Breast epithelium (tissue), 4 donors: ENCODE measurements at regions not wholly inside any gene's neighbourhood (a gene's known extent, or its start where the extent isn't known, plus 50 kb on each side); places are given as distances from the start of the nearest gene placed in this dataset.

Experiments
- DNase-seq, 2 donors: peaks; one replicate each; pipeline ENCODE4 v3.0.0-alpha.2; 2019; ENCODE audit warnings: low spot score in 2 of 2
- H3K27ac ChIP-seq, 2 donors: fragments of 200-600 bp; sonication (generic) in 1 of 2; one replicate each; pipeline ENCODE4 v1.5.1; 2016 to 2019; ENCODE audit warnings: mild to moderate bottlenecking in 1 of 2
- H3K27me3 ChIP-seq, 2 donors: fragments of 200-600 bp; sonication (generic) in 1 of 2; one replicate each; pipeline versions ENCODE4 v1.5.1 to v1.6.0; 2017 to 2019; ENCODE audit warnings: control low read depth in 1 of 2, mild to moderate bottlenecking in 1 of 2
- H3K36me3 ChIP-seq: fragments of 200-600 bp; one replicate; pipeline ENCODE4 v1.5.1; 2019
- H3K4me1 ChIP-seq, 2 donors: fragments of 200-600 bp; sonication (generic); one replicate each; pipeline ENCODE4 v1.5.1; 2016 to 2019; ENCODE audit warnings: control low read depth in 1 of 2
- H3K4me3 ChIP-seq, 3 donors: fragments of 200-600 bp; sonication (generic); 1 replicate in 2 of 3; 2 replicates in 1 of 3; pipeline ENCODE4 v1.5.1; 2016 to 2019; ENCODE audit warnings: mild to moderate bottlenecking in 3 of 3, moderate library complexity in 2 of 3
- H3K9me3 ChIP-seq, 2 donors: fragments of 200-600 bp; sonication (generic) in 1 of 2; one replicate each; pipeline ENCODE4 v1.5.1; 2016 to 2019; ENCODE audit warnings: control low read depth in 1 of 2
- POLR2A ChIP-seq: fragments of 450-650 bp; IDR thresholded peaks from one replicate; pipeline ENCODE4 v1.6.1; 2016; ENCODE audit warnings: antibody characterized with exemption, mild to moderate bottlenecking, moderate library complexity
- POLR2AphosphoS5 ChIP-seq, 3 donors: sonication (generic); formaldehyde crosslinking; IDR thresholded peaks; one replicate each; pipeline ENCODE4 v1.6.1; 2017; ENCODE audit warnings: antibody characterized with exemption in 3 of 3
- intact Hi-C: fragments of 100-400 bp; cut with DNase I; formaldehyde crosslinking; loops from one replicate; pipeline ENCODE4 v1.15.1; 2023; ENCODE audit warnings: low total_unique reads
- TF ChIP-seq, protein P1 (sequence below), 3 donors: fragments of 450-650 bp; IDR thresholded peaks; one replicate each; pipeline ENCODE4 v1.5.1; 2016 to 2017; ENCODE audit warnings: antibody characterized with exemption in 3 of 3, mild to moderate bottlenecking in 3 of 3, moderate library complexity in 3 of 3

DNA sequence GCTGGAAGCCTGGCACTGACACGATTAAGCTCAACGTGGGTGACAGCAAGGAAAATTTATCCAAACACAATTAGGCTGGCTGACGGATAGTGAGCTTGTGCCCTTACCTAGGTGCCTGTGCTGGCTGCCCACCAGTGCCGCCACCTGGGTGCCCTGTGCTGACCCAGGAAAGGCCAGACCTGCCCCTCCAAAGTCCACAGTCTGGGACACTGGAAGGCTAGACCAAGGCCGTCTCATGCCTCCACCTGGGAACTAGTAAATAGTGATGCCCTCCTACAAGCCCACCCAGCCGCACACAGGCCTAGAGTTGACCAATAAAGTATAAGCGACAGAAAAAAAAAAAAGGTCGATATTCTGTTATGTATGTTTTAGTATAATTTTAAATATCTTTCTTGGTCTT is 142.6 kb upstream of the MCHR2 start:
- no peak for DNase-seq
- H3K36me3 ChIP-seq = no peaks in the 10 kb centered on the region
- no peak overlapping the region for H3K4me3 ChIP-seq
- H3K9me3 ChIP-seq = peaks cover 3 to 4% of the 10 kb centered on the region in 2 donors
- no peaks in the 10 kb centered on the region for H3K4me1 ChIP-seq
- no peak overlapping the region for H3K27ac ChIP-seq
- intact Hi-C loops = no loop called here
- no peaks in the 10 kb centered on the region for H3K27me3 ChIP-seq
- TF ChIP-seq, protein P1, sequence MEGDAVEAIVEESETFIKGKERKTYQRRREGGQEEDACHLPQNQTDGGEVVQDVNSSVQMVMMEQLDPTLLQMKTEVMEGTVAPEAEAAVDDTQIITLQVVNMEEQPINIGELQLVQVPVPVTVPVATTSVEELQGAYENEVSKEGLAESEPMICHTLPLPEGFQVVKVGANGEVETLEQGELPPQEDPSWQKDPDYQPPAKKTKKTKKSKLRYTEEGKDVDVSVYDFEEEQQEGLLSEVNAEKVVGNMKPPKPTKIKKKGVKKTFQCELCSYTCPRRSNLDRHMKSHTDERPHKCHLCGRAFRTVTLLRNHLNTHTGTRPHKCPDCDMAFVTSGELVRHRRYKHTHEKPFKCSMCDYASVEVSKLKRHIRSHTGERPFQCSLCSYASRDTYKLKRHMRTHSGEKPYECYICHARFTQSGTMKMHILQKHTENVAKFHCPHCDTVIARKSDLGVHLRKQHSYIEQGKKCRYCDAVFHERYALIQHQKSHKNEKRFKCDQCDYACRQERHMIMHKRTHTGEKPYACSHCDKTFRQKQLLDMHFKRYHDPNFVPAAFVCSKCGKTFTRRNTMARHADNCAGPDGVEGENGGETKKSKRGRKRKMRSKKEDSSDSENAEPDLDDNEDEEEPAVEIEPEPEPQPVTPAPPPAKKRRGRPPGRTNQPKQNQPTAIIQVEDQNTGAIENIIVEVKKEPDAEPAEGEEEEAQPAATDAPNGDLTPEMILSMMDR (IDR thresholded peaks at IDR 0.05) = no peak
- TF ChIP-seq POLR2AphosphoS5 (IDR thresholded peaks at IDR 0.05) (no peak), POLR2A (no peak)

DNA sequence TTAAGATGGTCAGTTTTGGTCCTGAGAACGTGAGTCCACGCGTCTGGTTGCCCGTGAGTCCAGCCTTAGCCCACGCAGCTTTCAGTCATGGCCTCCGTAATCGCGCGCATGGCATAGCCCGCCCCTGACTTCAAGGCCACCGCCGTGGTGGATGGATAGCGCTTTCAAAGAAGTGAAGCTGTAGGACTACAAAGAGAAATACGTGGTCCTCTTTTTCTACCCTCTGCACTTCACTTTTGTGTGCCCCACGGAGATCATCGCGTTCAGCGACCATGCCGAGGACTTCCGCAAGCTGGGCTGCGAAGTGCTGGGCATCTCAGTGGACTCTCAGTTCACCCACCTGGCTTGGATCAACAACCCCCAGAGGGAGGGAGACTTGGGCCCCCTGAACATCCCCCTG is 142.0 kb upstream of the MCHR2 start:
- TF ChIP-seq, protein P1 (IDR thresholded peaks at IDR 0.05) = no peak
- TF ChIP-seq POLR2A (no peak), POLR2AphosphoS5 (IDR thresholded peaks at IDR 0.05) (no peak)
- Histone ChIP-seq H3K9me3 (peaks cover 3 to 9% of the 10 kb centered on the region in 2 donors), H3K36me3 (no peaks in the 10 kb centered on the region), H3K4me1 (no peaks in the 10 kb centered on the region), H3K27me3 (no peaks in the 10 kb centered on the region), H3K4me3 (no peak overlapping the region), H3K27ac (no peak overlapping the region)
- no peak for DNase-seq
- intact Hi-C loops = no loop called here

- H3K27ac ChIP-seq = no peak overlapping the region
- peaks cover 7 to 15% of the 10 kb centered on the region in 2 donors for H3K9me3 ChIP-seq
- no peak overlapping the region for H3K4me3 ChIP-seq
- no peak for DNase-seq
- no peaks in the 10 kb centered on the region for H3K27me3 ChIP-seq
- no peaks in the 10 kb centered on the region for H3K4me1 ChIP-seq
- intact Hi-C loops = no loop called here
- no peaks in the 10 kb centered on the region for H3K36me3 ChIP-seq
- TF ChIP-seq, protein P1 (IDR thresholded peaks at IDR 0.05) = no peak
- TF ChIP-seq POLR2A (no peak), POLR2AphosphoS5 (IDR thresholded peaks at IDR 0.05) (no peak)
These were observed 140.7 kb upstream of the MCHR2 start for GRCh38 chr6:100134703-100135102.

GRCh38 chr6:100134297-100134696 is 140.3 kb upstream of the MCHR2 start:
- Histone ChIP-seq H3K27ac (no peak overlapping the region), H3K4me1 (no peaks in the 10 kb centered on the region), H3K36me3 (no peaks in the 10 kb centered on the region), H3K9me3 (peaks cover 7 to 15% of the 10 kb centered on the region in 2 donors), H3K4me3 (no peak overlapping the region), H3K27me3 (no peaks in the 10 kb centered on the region)
- TF ChIP-seq, protein P1 (IDR thresholded peaks at IDR 0.05) = no peak
- TF ChIP-seq POLR2AphosphoS5 (IDR thresholded peaks at IDR 0.05) (no peak), POLR2A (no peak)
- intact Hi-C loops = no loop called here
- DNase-seq = no peak

DNA sequence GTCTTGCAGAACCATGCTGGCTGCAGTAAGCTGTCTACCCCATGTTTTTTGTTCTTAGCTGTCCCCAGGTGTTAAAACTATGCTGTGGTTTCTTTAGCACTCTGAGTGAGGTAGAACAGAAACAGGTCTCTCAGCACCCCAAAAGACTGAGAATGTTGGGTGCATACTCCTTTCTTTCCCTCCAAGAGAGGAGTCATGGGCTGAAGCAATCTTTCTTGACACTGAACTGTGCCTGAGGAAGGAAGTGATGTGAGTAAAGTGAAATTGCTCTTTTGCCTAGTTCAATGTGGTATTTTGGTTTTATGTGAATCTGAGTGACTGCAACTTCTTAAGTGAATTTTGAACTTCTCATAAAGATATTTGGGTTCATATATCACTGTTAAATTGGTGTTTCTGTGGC is 138.0 kb upstream of the MCHR2 start:
- no peak overlapping the region for H3K4me3 ChIP-seq
- TF ChIP-seq POLR2AphosphoS5 (IDR thresholded peaks at IDR 0.05) (no peak), POLR2A (no peak)
- TF ChIP-seq, protein P1 (IDR thresholded peaks at IDR 0.05) = no peak
- no peak for DNase-seq
- H3K27ac ChIP-seq = no peak overlapping the region
- no peaks in the 10 kb centered on the region for H3K27me3 ChIP-seq
- H3K9me3 ChIP-seq = peaks cover 7 to 15% of the 10 kb centered on the region in 2 donors
- intact Hi-C loops = no loop called here
- H3K4me1 ChIP-seq = no peaks in the 10 kb centered on the region
- no peaks in the 10 kb centered on the region for H3K36me3 ChIP-seq
